Left lobe of liver (tissue), 2 donors: ENCODE measurements at regions not wholly inside any gene's neighbourhood (a gene's known extent, or its start where the extent isn't known, plus 50 kb on each side); places are given as distances from the start of the nearest gene placed in this dataset.

ENCODE experiments used
- ATAC-seq: fragments of 200-7000 bp; cut with Tn5 transposase; one replicate; pipeline ENCODE4 v1.9.1; 2020; ENCODE audit warnings: mild to moderate bottlenecking, moderate library complexity
- DNase-seq: peaks from one replicate; pipeline ENCODE4 v3.0.0-alpha.2; 2020; ENCODE audit warnings: low spot score
- donor health status: DM: no; HTN: no; CAD: no; lungs with moderate emphysema.
- donor health status: DM: no; HTN: yes; CAD: no.

DNA sequence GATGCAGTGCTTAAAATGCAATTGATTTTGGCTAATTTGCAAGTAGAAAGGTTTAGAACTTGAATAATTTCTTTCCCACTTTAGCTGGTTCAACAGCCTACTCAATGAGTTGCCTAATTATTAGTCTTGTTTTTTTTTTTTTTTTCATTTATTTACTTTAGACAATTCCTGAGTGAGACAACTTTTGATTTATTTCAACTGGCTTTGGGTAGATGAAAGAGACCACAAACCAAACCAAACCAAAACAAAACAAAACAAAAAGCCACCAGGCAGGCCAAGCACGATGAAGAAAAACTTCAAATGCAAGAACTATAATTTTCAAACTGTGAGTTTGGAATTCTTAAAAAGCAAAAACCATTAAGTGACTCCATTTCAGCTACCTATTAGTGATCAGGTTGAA, 469.9 kb downstream of the GBE1 start:
- DNase-seq, result no peak
- ATAC-seq, result no peak

DNA sequence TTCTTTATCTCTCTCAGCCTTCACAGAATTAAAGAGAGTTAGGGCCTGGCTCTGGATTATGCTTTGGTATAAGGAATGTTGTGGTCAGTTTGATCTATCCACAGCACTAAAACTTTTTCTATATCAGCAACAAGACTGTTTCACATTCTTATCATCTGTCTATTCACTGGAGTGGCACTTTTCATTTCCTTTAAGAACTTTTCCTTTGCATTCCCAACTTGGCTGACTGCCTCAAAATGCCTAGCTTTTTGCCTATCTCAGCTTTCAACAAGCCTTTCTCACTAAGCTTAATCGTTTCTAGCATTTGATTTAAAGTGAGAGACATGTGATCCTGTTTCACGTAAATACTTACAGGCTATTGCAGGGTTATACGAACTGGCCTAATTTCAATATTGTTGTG, 471.8 kb downstream of the GBE1 start:
- DNase-seq (no peak), ATAC-seq (no peak)

DNA sequence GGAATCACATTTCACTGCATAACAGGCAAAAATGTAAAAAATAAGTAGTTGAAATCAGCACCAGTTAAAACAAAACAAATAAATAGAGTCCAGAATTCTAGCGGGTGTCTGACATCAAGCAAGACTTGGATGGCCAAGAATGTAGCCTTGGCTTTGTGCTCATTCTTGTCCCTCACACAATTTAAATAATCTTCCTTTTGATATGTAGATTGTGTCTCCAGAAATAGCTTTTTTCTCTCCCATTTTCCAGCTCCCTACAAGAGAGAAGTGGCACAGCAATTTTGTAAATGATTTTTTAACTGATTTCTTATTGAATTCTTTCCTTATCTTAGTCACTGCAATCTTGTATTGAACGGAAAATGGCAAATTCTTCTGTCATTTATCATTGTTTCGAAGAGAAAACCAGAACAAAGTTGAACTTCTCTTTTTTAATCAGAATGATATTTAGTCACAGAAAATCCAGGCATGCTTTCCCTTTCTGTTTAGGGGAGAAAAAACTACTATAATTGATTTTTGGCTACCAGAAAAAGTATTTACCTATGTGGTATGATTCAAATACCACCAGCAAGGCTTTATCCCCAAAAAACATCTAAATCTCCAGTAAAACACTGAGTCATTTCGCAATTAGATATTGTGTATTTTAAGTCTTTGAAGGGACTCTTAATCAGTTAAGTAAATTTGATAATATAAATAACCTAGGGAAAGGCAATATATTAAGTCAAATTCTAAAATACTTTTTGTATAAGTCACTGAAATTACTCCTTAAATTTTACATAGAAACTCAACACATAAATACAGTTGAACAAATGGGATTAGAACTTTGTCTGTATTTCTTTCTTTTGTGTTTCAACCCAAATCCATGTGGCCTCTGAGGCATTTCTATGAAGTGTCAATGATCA, 481.7 kb downstream of the GBE1 start:
- DNase-seq (no peak), ATAC-seq (no peak)

DNA sequence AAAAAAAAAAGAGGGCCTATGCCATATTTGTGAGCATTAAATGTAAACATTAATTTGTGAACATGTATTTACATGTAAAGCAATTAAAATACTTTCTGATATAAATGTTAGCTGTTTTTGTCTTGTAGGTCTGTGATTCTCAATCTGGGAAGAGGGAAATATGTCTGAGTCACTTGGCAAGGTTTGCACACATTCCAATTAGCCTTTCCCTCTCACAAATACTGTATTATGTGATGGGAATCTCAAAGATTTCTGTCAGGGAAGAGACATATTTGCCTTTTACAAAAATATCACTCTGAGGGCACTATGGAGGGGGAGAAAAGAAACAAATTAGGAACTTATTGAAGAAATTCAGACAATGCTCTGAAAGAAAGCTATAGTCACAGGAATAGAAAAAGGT, 483.6 kb downstream of the GBE1 start:
- no peak for ATAC-seq
- DNase-seq, result no peak

DNA sequence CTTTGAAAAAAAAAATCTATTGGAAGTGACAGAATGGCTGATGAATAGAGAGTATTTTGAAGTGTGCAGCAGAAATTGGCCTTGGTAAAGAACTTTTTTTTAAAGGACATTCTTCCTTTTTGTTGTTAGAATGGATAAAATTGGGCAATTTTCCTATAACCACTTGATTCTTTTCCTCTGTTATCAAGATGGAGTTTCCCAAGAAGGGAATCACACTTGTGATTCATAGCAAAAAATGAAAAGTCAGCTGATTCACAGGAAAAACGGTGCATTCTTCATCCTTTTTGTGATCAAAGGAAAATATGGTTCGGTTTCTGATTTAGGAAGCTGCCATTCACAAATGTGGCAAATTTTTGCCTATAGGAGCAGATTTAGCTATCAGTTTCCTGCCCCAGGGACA, 486.8 kb downstream of the GBE1 start:
- ATAC-seq (no peak), DNase-seq (no peak)

DNA sequence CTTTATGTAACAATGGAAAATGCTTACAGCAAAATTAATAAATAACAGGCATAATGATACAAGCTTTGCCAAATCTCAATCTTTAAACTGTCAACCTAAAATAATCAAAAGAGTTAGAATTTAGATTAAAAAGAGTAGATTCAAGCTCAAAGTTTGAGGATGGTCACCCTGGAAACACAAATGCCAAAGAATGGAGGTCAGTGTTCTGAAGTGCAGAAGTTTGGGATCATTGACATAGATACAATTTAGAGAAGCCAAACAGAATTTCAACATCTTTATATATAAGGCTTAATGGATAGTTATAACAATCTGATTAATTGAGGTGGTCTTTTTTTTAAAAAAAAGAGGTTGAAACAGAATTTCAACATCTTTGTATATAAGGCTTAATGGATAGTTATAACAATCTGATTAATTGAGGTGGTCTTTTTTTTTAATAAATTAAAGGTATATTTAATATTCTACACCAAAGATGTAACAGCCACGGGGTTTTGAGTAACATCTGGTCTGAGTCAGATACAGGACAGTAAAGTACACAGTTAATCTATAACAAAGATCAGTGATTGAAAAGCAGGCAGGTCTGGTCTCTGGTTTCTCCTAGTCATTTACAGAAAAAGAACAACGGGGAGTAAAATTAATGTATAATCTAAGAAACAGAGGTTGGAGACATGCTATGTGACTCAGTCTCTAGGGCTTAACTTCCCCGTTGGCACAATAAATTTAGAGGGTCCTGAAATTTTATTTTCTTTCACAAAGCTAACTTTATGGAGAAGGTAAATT, 490.7 kb downstream of the GBE1 start:
- ATAC-seq (no peak), DNase-seq (no peak)

DNA sequence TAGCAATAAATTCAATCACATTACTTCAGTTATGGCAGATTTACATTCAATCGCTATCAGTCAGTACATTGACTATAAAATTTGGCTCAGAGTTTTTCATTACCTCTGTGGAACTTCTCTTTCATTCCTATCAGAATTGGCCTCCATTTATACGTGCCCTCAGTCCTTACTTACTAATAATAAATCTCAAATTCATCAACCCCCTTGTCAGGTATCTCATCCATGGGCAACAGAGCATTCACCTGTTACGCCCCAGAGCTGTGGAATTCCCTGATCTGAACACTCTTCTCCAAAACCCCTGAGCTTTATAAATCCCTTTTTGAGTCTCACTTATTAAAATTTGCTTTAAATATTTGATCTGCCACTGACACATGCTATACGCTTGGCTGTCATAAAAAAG, 492.9 kb downstream of the GBE1 start:
- DNase-seq, result no peak
- no peak for ATAC-seq

DNA sequence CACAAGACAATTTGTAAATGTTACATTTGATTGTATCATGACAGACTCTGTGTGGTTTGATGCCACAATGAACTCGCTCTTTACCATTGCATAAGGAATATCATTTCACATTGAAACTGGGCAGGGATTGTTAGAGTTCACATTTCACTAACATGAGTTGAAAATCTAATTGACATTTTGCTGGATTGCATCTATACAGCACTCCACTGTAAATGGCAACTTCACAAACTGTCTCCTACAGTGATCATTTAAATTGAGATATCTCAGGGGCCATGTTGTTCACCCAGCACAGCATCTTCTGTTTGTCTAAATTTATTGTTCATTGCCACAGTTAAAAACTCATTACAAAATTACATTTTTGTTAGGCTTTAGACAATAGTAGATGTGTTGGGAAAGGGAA, 499.4 kb downstream of the GBE1 start:
- DNase-seq, result no peak
- no peak for ATAC-seq

DNA sequence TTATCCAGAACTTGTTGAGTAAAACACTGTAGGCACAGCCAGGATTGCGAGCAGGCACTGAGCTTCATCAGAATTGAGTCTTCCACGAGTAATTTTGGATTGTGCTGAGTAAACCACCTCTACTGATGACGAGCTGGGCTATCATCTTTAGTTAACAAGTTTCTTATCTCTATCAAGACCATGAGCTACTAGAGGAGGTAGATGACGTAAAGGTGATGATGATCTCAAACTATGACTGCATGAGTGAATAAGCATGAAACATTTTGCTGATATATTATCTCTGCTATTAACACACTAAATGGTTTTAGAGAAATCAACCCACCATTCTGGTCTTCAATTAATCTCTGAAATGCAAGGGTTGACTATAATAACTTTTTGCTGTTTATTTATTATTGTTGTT, 506.0 kb downstream of the GBE1 start:
- DNase-seq (no peak), ATAC-seq (no peak)

DNA sequence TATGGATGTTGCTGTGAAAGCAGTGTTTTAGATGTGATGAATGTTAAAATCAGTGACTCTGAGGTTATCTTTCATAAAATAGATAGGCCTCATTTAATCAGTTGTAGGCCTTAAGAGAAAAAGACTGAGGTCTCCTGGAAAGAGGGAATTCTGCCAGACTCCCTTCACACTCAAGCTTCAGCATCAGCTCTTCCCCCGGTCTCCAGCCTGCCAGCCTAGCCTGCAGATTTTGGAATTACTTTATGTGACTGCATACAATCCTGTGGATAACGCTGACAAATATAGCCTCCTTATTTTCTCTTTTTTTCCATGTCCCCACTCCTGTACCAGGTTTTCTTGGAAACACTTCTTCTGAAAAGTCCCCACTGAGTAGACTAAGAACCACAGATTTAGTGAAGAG, 510.3 kb downstream of the GBE1 start:
- ATAC-seq (no peak), DNase-seq (no peak)

DNA sequence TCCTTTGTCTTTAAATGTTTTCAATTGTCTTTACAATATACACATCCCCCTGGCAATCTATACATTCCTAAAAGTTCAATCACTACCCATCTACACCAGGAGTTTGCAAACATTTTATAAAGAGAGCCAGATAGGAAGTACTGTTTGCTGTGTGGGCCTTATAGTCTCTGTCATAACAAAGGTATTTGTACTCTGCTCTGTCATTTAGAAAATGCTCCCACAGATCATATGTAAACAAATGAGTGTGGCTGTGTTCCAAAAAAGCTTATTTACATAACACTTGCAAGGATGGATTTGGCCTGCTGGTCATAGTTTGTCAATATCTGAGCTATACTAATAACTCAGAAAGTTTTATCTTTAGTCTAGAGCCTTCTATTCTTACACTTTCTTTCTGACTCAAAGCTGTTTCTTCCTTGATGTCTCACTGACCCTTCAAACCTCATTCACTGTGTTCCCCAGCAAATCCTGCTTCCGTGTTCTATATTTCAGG, 511.9 kb downstream of the GBE1 start:
- peak; percentile 78 for ATAC-seq
- DNase-seq, result no peak

DNA sequence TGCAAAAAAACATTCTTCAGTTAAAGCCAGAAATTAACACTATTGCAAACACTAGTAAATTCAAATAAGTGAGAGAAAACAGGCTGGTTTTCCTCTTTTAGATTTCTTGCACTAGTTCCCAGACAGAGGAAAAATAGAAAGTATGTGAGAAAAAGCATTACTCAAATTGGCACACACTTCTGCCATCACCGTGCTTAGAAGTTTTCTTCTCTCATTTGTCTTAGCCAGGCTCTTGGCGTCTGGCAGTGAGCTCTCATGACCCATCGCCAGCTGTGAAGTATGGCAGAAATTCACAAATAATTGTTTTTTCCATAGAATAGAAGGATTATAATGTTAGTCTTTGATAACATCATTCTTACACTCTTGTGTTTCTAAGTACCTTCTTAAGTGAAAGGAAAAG, 515.9 kb downstream of the GBE1 start:
- ATAC-seq, result no peak
- no peak for DNase-seq

DNA sequence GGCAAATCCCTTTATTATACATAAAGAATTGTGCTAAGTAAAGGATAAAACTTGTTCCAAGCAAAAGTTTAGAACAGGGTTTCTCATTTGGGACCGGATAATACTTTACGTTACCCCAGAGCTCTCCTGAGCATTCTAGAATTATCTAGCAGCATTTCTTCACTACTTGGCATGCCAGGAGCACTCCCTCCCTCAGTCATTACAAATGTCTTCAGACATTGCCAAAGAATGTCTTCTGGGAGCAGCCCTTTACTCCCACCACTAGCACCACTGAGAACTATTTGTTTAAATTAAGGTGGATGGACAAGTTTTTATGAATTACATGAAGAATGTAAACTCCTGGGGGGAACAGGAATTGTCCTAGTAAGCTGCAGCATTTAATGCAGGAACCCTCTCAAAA, 516.4 kb downstream of the GBE1 start:
- DNase-seq (no peak), ATAC-seq (no peak)

DNA sequence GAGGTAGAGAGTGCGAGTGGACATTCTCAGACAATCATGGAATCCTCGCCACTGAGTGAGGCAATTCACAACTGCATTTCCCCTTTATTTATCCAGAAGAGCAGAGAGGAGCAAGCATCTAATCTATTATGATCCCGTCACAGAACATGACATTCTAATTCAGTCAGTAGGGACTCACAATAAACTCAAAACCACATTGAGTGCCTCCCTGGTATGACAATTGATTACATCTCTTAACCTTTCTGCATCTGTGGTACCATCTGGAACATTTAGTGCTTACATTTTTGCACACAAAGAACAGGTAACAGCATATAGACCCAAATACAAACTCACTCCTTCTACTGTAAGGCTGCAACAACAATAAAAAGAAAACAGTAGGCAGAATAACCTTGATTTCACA, 517.2 kb downstream of the GBE1 start:
- no peak for DNase-seq
- no peak for ATAC-seq

DNA sequence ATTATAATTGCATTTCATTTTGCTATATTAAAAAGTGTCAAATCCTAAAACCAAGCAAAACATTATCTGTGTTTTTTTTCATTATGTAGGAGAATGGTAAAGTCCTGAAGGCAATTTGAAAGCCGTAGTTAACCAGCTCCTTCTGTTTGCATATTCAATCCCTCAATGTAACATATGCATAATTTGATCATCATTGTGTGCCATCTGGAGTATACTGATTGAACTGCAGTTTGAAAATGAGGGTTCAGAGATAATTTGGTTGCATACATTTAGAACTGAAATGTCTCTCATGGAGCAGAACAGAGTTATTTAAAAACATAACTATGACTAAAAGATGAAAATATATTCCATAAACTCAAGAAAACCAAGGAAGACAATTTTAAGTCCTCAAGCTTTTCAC, 518.6 kb downstream of the GBE1 start:
- ATAC-seq, result peak; percentile 69
- no peak for DNase-seq

DNA sequence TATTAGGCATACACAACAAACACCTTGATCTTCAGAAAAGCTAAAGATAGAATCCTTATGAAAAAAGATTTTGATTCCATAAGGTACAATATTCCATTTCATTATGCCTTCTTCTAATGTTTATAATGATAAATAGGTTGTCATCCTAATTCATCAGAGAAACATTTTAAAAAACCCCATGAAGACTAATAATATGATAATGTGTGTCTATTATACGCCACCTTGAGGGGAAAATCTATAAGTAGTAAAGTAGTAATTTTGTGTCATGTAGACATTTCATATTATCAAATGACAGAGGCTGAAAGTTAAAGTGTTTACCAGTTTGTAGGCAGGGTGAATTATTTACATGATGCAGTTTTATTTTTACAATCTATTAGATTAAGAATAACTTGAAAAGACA, 524.3 kb downstream of the GBE1 start:
- no peak for ATAC-seq
- no peak for DNase-seq

DNA sequence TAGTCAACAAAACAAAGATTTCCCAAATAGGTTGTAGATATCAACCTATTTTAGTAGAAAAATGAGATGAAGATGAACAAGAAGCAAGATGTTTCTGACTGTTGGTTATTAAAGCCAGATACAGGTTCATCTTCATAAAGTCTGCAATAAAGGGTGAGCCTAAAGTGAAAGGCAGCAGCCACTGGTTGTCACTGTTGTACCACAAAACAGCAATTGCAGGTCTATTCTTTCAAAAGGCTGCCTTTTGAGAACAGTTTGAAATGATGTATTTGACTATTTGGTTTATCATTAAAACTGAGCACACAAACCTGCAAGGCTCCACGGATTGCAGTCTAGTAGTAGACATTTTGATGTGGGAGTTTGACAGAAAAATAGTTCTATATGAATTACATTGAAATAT, 543.4 kb downstream of the GBE1 start:
- DNase-seq (no peak), ATAC-seq (peak; percentile 47)

DNA sequence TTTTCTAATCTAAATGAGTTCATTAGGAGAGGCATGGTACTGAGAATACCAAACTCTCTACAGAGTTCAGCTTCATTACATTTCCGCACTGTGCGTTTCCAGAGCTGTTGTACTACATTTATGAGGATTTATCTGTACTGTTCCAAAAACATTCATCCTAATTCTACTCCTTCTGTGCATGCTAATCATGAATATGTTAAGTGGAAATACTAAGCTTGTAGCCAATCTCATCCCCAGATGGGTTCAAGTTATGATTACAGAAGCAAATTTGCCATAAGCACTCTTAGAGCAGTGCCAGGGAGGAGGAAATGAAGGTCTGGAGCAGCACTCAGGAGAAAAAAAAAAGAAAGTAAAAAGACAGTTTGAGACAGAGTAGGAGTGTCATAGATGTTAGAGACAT, 544.3 kb downstream of the GBE1 start:
- ATAC-seq (no peak), DNase-seq (no peak)

DNA sequence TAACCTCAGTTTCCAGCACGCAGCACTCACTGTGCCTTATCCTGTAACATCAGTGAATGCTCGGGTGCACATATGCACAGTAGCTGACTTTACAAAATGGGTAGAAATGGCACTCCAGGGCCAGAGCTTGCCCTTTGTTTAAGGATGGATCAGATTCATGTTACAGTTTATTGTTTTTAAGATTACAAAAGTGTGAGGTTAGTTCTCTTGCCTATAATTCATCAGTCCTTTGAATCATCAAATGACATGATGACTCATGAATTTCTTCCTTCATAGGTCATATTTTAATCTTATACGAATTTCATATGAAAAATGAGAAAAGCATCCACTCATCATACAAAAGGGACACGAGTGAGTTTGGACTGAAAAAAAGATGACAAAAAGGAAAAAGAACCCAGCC, 545.3 kb downstream of the GBE1 start:
- ATAC-seq (no peak), DNase-seq (no peak)

DNA sequence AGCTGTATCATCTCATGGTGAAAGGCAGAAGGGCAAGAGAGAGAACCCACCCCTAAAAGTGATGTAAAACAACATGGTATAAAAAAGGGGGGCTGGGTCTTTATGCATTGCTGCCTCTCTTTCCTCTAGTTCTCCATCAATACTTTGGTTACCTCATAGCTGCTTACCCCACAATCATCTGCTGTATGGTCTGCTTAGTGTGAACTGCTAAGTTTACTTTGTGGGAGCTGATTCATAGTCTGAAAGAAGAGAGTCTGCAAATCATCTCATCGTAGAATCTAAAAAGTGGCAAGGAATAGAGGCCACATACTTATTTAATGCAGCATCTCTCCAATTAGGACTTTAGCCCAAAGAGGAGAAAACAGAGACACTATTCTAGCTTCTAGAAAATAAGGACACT, 546.8 kb downstream of the GBE1 start:
- ATAC-seq (no peak), DNase-seq (no peak)

DNA sequence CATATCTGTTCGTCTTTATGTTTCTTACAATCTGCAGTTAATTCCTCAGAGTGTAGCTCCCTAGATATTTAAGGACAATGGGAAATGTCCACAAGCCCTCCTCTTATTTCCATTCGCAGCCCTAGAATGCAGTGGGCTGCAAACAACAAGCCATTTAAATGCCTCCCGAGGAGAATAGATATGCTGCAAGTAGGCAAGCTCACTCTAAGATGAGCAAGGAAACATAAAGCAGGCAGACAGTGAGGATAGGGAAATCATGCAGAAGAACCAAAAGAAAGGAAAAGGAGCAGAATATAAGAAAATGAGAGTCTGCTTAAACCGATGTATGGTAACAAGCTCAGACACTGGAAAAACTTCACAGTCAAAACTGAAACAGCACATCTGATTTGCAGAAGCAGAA, 561.9 kb downstream of the GBE1 start:
- DNase-seq, result no peak
- ATAC-seq, result no peak

DNA sequence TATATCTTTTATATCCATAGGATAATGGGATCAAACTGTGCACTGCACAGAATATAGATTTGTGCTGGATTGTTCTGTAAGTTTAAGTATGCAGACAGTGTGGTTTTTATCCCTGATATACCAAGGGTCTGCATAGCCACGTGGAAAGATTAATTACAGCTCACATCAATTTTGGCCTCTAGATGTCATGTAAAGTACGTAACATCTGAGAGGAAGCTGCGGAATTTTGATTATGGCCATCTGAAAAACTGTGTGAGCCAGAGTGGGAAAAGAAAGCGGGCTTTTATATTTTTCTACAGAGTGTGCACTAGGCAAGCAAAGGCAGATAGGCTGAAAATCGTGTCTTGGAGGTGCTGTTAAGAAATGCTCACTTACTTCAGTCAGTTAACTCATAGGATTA, 562.7 kb downstream of the GBE1 start:
- no peak for DNase-seq
- ATAC-seq, result no peak
